NCI-H187 (cell line): ENCODE measurements at regions not wholly inside any gene's neighbourhood (a gene's known extent, or its start where the extent isn't known, plus 50 kb on each side); places are given as distances from the start of the nearest gene placed in this dataset.
A peak's percentile ranks its signal among the peaks of the same experiment; 100 is the strongest.

Experiments used
- DNase-seq, 2 experiments: peaks; one replicate each; lab custom pipeline; 2025; lab: John Stamatoyannopoulos, UW

DNA sequence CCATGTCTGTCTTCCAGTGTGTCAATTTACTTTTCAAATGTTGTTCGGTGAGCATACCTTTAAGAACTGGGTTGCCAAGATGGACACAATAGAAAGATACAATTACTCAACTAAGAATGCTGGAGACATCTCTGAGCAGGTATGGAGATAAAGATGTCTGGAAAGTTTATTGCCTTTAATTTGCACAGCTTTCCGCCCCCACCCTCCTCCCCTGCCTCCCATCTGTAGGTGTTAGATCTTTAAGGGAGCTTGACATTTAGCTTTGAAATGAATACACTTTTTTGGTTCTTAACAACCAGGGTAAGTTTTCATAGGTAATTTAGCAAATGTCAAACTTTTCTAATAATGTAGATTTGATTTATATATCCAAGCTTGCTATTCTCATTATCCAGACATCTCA lies 104.4 kb downstream of the BTBD3 start:
- no peak for DNase-seq

DNA sequence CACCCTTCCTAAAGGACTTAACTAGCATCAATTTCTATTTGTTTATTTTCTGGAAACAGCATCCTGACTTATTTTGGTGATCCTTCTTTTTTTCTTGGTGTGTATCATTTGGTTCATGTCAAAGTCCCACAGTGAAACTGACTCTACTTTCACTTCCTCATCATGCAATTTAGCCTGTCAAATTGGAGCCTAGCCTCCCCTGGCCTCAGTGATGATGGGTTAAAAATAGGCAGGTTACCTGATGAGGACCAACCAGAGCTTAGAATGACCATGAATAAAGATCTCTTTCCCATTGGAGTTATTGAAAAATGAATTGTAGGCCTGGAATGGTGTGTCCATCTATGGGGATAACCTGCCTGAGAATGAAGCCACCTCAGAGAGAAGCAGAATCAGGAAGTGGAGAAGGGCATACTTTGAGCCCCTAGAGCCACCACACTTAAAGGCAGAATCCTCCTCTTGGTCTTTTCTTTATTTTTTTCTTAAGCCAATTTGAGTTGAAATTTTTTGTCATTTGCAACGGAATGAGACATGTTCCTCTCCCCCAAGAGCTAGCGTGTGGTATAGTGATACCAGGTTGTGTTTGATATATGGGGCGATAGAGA lies 105.6 kb downstream of the BTBD3 start:
- DNase-seq: no peak

DNA sequence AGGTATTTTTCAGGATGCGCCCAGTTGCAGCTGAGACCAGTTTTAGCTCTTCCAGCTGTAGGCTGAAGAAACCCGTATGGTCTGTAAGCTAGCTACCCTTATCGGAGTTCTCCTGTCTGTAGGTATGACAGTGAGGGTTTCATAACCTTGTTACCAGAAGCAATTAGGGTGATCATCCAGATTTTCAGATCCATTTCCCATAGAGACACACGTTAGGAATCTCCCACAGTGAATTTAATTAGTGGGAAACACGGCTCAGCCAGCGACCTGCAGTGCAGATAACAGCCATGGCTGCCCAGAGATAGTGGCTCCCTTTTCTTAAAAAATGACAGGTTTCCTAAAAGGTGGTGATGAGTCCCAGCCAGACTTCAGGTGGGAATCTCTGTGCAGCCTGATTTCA lies 111.1 kb downstream of the BTBD3 start:
- no peak for DNase-seq

DNA sequence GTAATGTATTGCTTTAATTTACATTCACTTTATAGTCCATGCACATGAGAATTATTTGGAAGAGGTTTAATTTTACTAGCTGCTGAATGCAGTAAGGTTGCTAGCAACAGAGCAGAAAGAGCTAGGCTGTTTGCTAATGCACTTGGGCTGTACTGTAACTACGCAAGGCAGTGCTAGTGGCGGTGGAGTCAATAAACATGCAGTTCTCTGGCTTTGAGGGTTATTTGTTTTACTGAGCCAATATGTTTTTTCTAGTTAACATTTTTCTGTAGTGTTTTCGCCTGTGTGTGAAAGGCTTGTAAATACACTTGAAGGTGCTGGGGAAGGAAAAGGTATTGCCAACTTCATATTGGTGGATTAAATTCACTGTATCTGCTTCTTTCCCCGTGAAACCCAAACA lies 112.8 kb downstream of the BTBD3 start:
- DNase-seq: no peak

DNA sequence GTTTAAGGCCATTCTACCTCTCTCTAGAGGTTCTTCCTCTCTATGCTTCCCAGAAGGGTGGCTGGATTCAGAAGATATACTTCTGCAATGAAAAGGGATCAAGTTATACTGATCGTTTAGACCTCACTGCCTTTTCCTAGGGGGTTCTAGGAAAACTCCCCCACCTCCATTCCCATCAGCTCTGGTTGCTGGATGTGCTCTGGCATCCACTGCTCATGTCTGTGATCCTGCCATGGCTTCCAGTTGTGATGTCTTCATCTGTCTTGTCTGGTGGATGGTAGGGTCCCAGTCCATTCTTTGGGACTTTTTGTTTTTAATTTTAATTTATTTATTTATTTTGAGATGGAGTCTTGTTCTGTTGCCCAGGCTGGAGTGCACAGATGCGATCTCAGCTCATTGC lies 118.4 kb downstream of the BTBD3 start:
- no peak for DNase-seq

DNA sequence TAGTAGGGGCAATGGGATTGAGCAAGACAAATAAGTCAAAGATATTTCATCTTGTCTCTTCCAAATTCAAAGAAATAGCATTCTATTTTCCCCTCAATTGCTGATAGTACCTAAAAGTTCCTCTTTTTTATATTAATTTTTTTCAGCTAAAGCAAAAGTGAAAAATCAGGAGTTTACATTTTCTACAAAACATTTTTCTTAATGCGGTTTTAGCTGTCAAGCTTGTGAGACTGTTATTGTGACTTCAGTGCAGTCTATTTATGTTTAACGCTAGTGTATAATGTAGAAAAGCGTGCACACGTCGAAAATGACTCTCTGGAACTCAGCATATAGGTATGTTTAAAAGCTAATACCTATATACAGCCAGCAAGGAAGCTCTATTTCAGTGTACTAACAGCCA lies 119.8 kb downstream of the BTBD3 start:
- no peak for DNase-seq

DNA sequence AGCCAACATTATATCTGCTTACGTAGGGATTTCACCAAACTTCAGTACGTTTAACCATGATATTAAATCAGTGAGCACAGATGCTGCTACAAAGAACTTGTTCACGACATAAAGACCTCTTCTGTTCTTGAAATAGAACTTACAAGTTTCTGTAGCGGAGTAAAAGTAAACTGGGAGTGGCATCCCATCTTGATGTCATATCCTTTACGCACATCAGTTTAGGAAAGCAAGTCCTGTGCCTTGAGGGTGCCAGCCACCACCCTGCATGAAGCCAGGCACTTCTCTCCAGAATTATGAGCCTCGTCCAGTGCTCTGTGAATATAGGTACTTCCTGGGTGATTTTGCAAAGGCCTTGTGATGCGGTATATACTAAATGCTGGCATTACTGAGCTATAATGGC lies 122.6 kb downstream of the BTBD3 start:
- no peak for DNase-seq

DNA sequence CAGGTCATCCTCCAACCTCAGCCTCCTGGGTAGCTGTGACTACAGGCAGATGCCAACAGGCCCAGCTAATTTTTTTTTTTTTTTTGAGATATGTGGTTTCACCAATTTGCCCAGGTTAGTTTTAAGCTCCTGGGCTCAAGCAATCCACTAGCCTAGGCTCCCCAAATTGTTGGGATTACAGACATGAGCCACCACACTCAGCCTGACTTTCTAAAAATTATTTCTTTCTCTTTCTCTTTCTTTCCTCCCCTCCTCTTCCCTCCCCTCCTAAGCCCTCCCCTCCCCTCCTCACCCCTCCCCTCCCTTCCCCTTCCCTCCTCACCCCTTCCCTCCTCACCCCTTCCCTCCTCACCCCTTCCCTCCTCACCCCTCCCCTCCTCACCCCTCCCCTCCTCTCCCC lies 127.3 kb downstream of the BTBD3 start:
- no peak for DNase-seq

DNA sequence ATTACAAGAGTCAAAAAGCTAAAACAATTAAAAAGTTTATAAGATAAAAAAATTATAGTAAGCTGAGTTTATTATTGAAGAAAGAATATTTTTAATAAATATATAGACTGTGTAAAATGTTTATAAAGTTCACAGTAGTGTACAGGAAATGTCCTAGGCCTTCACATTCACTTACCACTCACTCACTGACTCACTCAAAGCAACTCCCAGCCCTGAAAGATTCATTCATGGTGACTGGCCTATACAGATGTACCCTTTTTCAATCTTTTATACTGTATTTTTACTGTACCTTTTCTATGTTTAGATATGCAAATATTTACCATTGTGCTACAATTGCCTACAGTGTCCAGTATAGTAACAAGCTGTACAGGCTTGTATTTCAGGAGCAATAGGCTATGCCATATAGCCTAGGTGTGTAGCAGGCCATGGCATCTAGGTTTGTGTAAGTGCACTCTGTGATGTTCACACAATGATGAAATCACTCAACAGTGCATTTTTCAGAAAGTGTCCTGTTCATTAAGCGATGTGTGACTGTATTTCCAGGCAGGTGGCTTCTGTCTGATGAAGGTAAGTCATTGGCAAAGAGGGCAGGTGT lies 130.2 kb downstream of the BTBD3 start:
- DNase-seq: no peak

DNA sequence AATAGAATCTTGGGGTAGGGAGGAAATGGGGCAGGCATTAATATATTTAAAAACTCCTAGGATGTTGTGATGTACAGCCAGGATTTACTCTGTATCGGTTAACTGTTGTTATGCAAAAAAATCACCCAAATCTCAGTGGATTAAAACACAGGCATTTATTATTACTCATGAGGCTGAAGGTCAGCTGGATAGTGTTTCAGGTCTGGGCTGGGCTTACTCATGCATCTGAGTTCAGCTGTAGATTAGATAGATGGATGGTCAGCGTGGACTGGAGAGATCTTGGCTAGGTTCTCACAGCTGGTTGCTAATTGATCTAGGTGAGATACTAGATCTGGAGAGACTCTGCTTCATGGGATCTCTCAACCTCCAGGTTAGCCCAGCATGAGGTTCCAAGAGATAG lies 131.4 kb downstream of the BTBD3 start:
- DNase-seq: no peak

DNA sequence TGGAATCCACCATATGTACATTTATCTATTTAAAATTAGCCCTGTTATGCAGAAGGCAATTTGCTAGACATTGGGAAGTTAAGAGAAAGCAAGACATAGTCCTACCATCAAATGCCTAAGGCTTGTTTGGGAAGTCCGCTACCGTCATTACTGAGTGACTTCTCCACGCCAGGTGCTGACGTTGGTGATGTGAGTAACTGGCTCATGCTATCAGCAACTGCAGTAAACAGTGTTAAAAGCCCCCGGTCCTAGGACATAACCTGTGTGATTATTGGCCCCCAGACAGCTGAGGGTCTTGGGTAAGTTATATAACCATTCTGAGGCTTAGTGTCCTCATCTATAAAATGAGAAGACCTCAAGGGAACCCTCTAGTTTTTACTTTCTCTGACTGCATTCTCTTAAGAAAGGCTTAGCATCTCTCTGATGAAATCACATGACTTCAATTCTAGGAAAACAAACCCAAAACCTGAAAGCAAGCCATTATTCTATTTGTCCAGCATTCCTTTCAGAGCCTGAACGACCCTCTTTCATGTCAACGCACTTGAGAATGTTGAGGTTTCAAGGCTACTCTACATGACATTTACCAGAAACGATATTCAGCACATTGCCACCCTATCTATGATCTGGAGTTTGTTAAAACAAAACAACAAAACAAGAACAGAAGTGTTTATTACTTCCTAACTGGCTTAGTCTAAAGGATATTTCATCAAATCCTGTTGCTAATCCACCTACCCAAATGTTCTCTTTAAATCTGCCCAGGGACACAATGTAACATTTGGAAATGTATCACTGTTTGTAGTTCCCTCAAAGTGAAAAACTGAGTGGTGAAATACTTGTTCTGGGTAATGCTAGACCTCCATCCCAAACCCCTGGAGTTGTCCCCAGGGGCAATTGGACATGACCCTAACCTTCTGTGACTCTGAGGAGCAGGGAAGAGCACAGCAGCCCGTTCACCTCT lies 133.8 kb downstream of the BTBD3 start:
- no peak for DNase-seq

DNA sequence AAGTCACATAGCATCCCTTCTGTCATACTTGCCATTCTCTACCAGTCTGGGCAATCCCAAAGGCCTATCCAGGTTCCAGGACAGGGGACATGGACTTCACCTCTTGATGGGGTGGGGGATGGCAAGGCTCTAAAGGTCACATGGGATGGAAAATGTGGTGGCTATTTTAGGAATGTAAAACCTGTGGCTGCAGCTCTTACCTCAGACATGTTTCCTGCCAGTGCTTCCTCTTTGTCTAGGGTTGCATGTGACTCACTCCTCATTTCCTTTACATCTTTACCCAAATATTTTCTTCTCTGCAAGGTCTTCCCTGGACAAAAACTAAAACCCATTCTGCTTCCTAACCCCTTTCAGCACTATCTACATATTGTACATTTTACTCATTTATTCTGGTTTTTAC lies 135.7 kb downstream of the BTBD3 start:
- DNase-seq: no peak

DNA sequence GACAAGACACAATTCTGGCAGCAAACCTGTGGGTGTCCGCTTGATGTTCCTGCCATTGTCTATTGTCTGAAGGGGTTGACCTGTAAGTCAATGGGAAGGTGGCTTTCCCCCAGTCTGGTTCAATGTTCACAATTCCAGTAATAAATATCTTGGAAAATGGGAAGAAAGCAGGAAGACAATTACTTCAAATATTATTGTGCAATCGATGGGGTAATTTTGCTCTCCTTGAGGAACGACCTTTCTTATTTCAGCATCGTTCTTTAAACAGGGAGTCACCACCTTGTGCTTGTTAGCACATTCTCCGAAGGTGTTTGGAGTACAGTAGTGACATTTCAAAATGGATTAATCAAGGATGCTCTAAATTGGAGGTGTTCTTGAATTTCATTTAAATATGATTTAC lies 136.9 kb downstream of the BTBD3 start:
- no peak for DNase-seq

DNA sequence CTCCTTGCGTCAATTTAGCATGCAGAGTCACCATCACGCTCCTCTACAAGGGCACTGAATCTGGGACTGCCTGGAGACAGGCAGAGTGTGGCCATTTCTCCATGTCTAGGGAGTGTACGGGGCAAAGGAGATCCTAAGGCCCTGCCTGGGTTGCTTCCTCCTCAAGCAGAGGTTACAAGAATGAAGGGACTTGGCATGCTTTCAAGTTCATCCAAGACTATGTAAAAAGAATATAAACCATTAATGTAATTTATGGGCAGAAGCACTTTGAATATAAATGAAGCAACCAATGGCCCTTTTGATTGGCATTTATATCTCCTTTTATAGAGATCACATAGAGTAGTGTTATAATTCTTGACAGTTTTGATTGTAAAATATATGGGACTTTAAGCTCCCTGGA lies 137.5 kb downstream of the BTBD3 start:
- DNase-seq: no peak

DNA sequence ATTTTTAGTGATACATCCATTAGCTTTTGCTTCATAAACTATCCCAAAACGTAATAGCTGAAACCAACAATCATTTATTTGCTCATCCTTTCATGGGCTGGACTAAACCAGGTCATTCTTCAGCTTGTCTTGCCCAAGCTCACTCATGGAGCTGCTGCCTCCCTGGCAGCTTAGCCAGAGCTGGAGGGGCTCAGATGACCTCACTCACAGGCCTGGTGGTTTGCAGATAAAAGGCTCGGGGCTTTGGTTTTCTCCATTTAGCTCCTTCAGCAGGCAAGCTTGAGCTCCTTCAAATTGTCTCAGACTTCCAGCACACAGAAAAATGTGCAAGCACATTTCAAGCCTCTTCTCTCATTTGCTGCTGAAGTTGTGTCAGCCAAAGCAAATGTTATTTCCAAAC lies 139.1 kb downstream of the BTBD3 start:
- no peak for DNase-seq

DNA sequence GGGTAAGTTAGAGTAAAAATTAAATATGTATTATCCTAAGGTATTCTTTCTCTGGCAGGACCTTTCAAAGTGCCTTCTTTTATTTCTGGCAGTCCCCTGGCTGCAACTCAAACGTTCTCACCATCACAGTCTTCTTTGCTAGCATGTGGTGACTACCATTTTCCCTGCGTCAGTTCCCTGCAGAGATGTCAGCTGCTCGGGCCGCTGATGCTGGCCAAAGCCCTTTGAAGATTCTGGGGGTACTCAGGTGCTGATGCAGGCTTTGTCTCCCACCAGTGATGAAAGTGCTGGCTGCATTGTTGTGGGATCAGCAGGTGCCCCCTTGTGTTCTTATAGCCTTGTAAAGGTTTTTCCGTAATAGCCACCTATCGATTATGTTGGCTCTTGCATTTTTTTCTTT lies 140.1 kb downstream of the BTBD3 start:
- no peak for DNase-seq

DNA sequence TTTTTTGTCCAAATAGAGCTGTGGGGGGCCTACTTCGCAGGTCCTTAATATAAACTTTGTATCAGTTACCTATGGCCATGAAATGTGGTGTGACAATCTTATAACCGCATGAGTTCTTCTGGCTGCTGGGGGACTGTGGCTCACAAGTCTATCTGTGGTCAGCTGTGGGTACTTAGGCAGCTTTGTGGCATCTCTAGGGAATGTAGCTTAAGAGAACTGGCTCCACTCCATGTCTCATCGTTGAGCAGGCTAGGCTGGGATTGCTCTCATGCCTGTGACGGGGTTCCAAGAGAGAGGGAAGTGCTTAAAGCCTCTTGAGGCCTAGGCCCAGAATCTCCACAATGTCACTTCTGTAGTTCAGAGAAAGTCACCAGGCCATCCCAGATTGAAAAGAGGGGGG lies 140.5 kb downstream of the BTBD3 start:
- peak; percentile 11 to 30 for DNase-seq

DNA sequence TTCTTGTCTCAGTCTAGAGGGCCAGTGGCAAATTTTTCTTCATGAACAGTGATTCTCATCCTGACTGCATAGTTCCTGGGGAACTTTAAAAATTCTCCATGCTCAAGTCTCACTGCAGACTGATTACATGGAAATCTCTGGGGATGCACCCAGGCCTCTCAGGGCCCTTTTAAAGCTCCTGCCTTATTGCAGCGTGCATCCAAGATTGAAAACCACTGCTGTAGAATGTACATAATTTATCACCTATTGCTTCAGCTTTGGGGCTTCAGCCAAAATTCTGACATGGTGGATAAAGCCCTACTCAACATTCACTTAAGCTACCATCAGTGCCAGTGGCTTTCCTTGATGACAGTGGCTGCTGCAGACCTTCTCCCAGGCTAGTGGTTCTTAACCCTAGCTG lies 143.8 kb downstream of the BTBD3 start:
- no peak for DNase-seq

DNA sequence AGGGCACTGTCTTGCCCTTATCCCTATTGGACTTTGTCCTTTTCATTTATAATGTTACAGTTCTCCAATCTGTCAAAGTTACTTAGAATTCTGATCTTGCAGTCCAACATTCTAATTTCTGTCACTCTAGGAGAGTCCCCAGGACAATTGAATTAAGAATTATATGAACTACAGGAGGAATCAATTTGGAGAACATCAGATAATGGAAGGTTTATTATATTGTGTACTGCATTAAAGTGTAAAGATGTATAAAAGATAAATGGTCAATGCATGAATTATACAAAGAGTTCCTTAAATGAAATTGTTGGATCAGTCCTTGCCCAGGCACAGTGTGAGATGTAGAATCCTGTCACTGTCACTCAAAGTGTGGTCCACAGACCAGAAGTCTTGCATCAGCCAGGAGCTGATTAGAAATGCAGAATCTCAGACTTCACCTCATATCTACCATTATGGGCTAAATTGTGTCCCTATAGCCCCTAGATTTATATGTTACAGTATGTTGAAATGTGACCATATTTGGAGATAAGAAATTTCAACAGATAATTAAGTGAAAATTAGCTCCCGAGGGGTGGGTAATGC lies 145.5 kb downstream of the BTBD3 start:
- no peak for DNase-seq

DNA sequence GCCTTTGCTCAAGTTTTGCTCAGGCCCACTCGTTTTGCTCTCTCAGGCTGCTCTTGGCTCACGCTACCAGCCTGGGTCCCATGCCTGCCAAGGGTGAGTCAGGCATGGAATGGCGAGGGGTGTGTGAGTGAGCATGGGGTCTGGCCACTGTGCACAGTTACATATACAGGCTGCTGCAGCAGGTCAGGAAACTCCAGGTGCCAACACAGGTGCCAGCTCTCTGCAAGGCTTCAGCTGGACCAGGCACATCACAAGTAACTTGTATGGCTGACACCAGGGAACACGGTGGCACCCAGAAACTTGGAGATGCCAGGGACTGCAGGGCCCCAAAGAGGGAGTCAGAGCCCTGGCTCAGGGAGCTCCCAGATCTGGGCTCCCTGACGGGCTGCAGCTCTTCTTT lies 146.8 kb downstream of the BTBD3 start:
- no peak for DNase-seq

DNA sequence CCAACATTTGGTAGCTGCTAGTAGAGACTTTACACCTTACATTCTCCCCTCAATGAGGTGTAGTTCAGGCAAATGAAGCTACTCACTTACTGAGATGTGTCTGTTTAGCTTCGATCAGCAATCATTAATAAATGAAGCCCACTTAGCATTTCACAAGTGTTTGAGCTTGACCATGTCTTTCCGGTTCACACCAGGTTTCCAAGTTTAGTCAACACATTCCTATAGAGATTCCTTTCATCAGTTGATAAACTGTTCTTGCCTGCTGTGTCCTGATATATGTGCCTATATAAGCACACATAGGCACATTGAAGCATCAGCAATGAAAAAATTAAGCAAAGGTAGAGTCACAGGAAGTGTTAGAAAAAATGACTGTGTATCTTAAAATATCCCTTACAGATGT lies 150.0 kb downstream of the BTBD3 start:
- no peak for DNase-seq

DNA sequence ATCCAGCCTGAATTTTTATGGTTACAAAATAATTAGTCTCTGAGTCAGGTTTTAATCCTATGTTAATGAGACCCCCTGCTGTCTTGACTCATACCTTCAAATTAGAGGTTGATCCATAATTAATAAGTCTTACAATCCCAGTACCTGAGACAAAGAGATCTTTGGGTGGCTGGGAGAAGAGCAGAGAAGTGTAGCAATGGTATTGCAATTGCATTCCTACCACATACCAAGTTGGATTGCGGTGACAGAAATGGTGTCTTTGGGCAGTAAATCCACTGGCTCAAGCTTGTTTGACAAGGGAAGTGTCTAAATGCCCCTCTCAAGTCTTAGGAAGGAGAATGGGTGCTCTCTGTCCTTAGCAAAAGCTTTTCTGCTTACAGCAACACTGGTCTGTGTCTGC lies 150.4 kb downstream of the BTBD3 start:
- no peak for DNase-seq

DNA sequence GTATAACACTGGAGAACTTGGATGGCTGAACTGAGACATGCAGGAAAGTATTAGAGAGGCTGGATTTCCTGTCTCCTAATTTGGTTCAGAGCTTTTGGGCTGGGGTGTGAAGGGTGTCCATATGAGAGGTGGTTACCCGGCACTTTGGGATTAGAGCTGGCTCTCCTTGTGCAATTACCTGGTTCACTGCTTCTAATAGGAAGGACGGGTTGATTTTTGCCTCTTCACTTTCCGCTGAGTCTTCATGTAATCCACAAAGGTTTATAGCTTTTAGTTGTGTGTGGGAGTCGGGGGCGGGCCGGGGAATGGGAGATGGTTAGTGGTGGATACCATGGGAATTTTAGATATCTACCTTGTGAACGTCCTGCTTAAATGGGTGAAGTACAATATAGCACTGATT lies 151.5 kb downstream of the BTBD3 start:
- DNase-seq: no peak
